Esophagus mucosa (tissue), 1 donor: ENCODE measurements at regions not wholly inside any gene's neighbourhood (a gene's known extent, or its start where the extent isn't known, plus 50 kb on each side); places are given as distances from the start of the nearest gene placed in this dataset.
A peak's percentile ranks its signal among the peaks of the same experiment; 100 is the strongest.
"Not testable (repeated sequence)": the region's sequence is repeated elsewhere in the genome, so short reads cannot be mapped to it uniquely, and the experiment has no call there.

ENCODE experiments used
- ATAC-seq: fragments of 200-7000 bp; cut with Tn5 transposase; one replicate; pipeline ENCODE4 v1.9.1; 2020
- donor health status: DM: yes; HTN: yes; CAD: no.

DNA sequence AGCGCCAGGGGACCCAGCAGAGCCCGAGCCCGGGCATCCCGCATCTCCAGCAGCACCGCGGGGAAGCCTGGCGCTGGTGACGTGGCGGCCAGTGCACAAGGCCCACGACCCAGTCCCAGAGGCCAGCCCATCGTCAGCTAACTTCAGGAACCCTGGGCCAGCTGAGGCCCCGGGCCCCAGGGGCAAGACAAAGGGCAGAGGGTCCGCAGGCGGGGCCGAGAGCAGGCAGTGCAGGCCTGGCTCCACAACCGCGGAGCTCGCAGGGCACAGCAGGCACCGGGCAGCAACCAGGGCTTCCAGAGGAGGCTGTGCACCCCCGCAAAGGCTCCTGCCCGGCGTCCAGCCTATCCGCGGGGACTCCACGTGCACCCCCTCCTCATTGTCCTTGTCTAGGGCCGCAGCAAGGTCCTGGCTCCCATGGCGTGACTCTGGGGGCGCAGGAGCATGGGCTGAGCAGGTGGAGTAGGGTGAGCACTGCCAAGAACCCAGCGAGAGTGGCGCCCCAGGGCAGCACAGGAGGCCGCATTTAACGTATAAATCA is 352.5 kb downstream of the KCNJ18 start:
- ATAC-seq, result not testable (repeated sequence)

DNA sequence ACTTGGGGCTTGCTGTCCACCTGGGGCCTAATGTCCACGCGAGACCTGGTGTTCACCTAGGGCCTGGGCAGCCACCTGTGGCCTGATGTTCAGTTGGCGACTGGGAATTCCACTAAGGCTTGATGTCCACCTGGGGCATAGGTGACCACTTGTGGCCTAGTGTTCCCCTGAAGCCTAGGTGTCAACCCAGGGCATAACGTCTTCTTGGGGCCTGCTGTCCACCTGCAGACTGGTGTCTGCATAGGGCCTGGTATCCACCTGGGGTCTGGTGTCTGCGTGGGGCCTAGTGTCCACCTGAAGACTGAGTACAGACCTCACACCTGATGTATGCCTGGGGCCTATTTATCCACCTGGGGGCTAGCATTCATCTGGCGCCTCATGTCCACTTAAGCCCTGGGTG is 355.2 kb downstream of the KCNJ18 start:
- not testable (repeated sequence) for ATAC-seq

DNA sequence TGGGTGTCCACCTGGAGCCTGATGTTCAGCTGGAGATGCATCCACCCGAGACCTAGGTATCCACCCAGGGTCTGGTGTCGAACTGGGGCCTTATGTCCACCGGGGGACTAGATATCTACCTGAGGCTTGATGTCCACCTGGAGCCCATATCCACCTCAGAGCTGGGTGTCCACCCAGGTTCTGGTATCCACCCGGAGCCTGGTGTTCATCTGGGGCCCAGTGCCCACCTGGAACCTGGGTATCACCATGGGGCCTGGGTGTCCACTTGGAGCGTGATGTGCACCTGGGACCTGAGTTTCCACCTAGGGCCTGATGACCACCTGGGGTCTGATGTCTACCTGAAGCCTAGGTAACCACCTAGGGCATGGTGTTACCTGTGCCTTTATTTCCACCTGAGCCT is 355.9 kb downstream of the KCNJ18 start:
- not testable (repeated sequence) for ATAC-seq

DNA sequence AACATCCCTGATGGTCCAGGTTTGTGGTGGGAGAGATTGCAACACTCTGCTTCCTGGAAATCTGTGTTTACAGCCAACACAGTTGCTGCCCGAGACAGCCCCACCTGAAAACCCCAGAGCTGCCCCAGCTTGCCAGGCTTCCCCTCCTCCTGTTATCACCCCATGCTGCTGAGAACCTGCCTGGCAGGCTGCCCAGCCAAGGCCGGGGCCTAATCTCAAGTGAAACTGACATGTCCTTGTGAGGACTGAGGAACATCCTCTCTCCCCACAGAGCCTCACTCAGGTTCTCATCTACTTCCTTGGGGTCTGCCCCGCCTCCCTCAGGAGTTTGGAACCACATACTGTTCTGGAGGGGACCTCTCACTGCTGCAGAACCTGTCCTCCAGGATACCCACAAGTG is 358.4 kb downstream of the KCNJ18 start:
- ATAC-seq, result not testable (repeated sequence)

DNA sequence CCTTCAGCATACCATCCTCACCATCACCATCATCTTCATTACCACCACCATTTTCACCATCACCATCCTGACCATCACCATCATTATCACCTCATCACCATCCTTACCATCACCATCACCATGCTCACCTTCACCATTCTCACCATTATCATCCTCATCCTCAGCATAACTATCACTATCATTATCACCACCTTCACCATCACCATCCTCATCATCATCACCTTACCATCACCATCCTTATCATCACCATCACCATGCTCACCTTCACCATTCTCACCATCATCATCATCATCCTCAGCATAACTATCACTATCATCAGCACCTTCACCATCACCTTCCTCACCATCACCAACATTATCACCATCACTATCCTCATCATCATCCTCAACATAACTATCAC is 360.4 kb downstream of the KCNJ18 start:
- ATAC-seq, result not testable (repeated sequence)

DNA sequence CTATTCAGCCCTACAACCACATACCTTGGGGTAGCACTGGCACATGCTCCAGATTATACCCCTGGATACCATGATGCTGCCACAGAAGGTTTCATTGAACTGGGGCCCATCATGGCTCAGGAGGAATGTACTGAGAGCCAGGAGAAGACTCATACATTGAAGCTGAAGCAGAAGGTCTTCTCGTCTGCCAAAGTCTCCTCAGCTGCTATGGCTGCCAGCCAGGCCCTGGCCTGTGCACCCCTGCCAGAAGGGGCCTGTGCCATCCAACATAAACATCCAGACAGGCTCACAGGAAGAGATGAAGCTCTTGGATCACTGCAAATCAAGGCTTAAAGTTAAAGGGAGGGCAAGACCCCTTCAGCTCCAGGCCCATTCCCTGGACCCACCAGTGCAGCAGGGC is 364.2 kb downstream of the KCNJ18 start:
- ATAC-seq, result not testable (repeated sequence)

DNA sequence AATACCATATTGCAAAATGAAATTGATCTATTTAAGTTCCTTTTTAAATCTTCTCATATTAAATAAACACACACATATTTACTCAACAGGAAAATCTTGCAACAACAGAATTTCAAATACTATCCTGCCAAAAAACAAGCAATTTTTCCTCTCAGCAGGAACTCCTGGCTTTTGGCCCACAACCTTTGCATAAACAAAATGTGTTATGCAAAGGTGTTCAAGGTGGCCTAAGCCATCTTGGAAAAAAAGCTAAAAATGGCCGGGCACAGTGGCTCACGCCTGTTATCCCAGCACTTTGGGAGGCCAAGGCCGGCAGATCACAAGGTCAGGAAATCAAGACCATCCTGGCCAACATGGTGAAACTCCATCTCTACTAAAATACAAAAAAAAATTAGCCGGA is 383.6 kb downstream of the KCNJ18 start:
- ATAC-seq, result not testable (repeated sequence)

DNA sequence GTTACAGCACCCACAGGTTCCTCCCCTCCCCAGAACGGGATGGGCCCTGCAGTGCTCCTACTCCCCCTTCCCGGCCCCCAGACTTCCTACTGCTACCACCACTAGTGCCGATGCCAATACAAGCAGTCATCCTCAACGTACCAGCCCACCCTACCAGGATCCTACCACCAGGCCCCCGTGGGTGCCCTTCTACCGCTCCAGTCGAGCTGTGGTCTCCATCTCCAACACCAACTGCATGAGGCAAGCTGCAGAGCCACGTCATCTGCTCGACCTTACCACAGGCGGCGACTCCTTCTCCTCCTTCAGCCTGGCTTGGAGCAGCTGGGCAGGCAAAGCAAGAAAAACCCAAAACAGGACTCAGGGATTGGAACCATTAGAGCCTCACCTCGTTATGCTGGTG is 396.3 kb downstream of the KCNJ18 start:
- ATAC-seq, result not testable (repeated sequence)

DNA sequence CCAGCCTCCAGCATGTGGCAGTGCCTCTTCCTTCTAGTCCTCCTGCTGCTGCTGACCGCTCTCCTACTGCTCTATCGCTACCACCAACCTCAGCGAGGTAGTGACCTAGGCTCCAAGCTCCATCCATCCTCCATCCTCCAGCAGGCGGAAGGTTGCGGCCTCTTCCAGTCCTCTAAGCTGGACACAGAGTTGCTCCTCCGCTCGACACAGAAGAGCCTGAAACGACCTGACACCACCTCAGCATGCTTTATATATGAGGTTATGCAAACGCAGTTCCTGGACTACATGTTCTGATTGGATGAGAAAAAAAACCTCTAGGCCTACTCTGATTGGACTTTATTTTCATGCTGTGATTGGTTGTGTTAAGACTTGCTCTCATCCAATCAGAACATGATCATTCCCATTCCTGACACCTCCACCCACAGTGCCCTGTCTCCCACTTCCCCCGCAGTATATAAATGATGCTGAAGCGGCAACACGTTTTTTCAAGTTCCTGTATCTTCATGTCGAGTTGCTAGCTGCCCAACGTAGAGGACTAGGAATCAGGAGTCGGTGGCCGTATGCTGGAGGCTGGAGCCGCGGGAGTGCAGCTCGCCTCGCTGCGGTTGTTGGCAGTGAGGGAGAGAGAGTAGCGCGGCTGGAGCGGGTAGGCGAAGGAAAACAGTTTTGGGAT is 398.1 kb downstream of the KCNJ18 start:
- no peak for ATAC-seq

DNA sequence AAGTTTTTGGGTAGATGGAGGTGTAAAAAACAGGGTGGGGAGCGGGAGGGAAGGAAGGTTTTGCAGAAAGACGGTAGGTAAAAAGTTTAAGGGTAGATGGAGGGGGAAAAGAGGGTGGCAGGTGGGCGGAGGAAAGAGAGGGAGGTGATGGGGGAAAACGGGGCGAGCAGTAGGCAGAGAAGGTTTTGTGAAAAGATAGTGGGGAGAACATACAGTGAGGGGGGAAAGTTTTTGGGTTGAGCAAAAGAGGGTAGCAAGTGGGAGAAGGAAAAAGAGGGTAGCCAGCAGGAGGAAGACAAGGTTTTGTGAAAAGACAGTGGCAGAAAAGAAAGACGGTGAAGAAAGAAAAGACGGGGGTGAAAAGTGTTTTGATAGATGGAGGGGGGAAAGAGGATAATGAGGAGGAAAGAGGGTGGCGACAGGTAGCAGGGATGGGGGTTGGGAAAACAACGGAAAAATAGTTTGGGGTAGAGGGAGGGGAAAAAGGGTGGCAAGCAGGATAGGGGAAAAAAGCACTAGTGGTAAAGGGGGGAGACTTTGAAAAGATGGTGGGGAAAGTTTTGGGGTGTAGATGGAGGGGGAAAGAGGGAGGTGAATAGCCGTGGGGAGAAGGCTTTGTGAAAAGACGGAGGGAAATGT is 398.8 kb downstream of the KCNJ18 start:
- not testable (repeated sequence) for ATAC-seq

DNA sequence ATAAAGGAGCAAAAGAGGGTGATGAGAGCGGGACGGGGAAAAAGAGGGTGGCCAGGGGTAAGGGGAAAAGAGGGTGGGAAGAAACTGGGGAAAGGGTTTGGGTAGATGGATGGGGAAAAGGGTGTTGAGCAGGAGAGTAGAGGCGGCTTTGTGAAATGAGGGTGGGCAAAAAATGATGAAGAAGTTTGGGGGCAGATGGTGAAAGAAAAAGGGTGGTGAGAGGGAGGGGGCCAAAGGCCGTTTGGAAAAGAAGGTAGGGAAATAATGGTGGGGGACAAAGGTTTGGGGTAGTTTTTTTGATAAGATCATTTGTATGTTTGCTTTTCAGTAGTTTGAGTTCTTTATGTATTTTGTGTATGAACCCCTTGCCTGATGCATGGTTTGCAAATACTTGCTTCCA is 399.5 kb downstream of the KCNJ18 start:
- not testable (repeated sequence) for ATAC-seq

DNA sequence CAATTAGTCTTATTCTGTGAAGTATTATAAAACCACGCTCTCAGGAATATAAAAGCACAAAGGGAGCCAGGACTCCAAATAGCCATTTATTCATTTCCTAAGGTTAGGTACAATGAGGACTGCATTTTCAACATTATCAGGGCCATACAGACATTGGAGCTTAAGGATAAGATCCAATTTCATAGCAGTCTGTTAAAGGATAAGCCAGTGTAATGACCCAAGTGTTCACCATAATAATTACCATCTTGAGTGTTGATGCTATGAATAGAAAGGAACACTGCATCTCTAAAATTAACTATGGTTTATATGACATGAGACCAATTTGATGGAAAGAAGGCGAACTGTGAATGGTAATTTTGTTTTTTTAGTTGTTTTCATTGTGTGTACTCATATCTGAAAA is 403.1 kb downstream of the KCNJ18 start:
- not testable (repeated sequence) for ATAC-seq

DNA sequence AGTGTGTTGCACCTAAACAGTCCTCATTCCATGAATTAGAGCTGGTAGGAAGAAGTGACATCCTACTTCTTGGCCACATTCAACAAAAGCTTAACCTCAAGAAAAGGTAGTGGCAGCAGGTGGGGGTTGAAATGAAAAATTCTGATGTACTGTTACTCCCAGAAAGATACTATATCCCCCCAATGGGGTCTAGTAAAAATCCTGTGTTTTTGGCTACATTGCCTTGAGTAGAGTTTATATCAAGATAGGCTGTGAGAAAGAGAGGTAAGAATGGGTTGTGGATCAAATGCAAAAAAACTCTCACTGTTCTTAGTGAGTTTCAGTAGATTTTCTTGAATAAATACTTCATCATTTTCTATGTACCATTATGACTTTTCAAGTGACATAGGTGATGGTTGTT is 407.3 kb downstream of the KCNJ18 start:
- ATAC-seq, result not testable (repeated sequence)

DNA sequence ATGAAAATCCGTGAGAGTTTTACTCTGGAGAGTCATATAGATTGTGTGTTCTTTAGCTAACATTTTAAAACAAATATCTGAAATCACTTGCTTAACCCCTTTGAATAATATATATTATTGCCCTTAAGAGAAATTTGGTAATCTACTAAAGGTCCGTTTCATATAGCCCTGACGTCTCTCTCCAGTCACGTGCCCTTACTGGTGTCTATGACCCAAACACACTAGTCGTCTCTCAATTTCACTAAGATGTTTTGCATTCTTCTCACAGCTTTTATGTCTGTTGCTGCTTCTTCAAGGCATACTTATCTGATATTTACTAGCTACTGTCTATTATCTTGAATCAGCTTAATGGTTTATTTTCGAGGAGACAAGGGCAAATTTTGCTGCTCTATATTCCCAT is 409.9 kb downstream of the KCNJ18 start:
- no peak for ATAC-seq

DNA sequence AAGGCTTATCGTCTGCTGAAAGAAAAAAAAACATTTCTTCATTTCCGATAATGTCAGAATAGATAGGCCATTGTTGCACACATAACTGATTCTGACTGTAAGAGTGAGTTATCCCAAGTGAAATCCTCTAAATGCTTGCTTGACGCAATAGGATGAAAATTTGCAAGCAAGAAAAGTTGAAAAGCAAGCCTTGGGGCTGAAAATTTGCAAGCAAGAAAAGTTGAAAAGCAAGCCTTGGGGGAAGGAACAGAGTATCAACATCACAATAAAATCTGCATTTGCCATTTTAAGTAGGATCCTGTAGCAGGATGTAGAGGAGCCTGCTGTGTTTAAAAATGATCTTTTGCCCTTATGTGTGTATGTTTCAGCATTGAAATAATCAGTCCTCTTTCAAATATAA is 424.4 kb downstream of the KCNJ18 start:
- ATAC-seq, result not testable (repeated sequence)

DNA sequence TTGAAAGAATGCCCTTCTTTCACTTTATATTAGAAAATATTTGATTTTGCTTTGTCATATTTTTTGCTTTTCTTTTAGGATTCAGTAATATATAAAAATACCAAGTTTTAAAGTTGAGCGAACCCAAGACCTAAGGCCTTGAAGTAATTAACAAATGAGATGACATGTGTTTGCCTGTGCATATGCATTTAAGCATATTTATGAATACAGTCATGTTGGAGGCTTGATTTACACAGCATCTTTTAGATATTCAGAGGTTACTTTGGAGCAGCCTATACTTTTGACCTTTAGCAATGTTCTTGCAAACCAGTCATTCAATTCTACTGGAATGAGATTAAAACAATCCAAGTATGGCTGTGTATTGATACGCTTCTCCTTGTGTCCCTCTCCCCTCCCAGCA is 425.1 kb downstream of the KCNJ18 start:
- not testable (repeated sequence) for ATAC-seq

DNA sequence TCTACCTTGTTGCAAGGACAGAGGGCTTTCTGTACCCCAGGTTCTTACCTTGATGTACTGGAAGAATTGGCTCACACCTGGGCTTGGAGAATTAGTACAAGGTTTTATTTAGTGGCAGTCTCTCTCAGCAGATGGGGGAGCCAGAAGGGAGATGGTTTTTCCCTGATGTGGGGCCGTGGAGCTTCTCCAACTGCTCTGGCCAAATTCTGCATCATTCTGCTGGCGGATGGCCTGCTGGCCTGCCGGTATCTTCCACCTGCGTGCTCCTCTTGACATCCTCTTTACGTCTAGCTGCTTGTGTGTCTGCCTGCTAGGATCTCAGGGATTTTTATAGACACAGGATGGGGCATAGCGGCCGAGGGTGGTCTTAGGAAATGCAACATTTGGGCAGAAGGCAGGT is 426.7 kb downstream of the KCNJ18 start:
- ATAC-seq, result not testable (repeated sequence)

DNA sequence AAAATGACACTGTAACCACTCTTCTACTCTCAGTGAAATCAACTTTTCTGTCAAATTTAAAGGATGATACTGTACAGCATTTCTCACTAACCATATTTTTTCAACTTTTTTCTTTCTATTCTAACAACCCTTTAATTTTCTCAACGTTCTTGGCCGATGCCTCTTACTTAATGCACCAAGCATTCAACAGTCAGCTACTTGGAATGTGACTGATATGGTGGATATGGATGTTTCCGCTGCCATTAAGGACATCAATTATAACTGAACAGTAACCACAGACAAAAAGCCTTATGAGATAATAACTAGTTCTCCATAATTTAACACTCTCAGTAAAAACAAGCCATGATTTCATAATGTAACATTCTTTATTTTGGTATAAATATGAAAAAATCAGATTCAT is 427.4 kb downstream of the KCNJ18 start:
- ATAC-seq, result not testable (repeated sequence)

DNA sequence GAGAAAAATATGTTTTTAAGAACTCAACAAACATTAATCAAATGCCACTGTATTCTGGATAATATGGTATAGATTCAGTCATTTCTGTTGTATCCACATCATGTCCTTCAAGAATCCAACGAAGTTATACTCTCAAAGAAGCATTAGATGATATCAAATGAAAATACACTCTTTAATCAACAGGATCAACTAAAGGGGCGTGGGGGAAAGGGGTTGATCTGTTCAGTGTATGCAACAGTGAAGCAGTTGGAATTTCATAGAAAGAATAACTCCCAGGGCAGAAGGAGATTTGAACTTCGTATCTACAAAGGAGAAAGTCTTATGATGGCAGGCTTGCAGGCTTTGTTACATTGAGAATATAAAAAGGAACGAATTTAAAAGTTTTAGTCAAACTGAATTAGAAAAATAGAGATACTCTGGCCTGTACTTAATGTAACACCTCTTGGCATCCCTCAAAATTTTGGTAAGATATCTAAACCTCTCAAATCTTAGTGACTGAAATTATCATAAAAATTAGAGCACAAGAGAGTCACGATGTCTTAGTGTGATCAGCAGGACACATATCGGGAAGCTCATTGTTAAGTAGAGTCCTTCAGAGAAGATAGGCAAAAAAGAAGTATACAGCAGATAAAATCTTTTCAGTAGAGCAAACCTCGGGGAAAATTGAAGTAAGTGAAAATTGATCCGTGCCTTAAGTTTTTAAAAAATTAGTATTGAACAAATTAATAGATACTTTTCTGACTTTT is 431.4 kb downstream of the KCNJ18 start:
- peak; percentile 39 for ATAC-seq

DNA sequence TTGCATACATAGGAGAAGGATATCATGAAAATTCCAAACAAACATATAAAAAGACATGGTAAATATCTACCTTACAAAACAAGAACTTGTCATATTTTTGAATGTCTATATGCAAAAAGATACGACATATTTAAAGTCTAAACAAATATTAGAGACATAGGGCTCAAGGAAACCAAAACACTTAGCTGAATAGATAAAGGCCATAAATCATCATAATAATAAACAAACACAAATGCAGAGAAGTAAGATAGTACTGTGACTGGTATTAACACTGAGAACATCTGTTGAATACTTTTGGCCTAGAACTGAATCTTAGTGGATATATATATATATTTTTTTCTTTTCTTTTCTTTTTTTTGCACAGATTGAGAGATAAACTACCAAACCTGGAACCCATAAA is 435.8 kb downstream of the KCNJ18 start:
- no peak for ATAC-seq

DNA sequence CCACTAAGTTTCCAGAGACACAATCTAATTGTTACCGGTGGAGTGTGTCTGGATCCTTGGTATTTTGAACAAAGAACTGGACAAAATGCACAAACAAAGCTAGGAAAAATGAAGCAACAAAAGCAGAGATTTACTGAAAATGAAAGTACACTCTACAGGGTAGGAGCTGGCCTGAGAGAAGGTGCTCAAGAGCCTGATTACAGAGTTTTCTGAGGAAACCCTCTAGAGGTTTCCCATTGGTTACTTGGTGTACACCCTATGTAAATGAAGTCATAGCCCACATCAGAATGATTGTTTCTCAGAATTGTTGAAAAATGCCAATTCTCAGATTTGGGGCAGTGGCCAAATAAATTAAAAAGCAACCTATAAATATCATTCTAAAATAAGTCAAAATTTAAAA is 436.4 kb downstream of the KCNJ18 start:
- no peak for ATAC-seq

DNA sequence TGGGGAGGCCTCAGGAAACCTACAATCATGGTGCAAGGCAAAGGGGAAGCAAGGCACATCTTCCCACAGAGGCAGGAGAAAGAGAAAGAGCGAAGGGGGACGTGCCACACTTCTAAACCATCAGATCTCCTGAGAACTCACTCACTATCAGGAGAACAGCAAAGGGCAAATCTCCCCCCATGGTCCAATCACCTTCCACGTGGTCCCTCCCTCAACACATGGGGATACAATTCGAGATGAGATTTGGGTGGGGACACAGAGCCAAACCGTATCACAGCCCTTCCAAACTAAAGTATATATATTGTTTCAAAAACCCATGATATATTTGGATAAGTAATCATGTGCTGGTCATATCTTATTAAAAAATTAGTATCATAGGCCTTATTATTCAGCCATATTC is 437.6 kb downstream of the KCNJ18 start:
- not testable (repeated sequence) for ATAC-seq

DNA sequence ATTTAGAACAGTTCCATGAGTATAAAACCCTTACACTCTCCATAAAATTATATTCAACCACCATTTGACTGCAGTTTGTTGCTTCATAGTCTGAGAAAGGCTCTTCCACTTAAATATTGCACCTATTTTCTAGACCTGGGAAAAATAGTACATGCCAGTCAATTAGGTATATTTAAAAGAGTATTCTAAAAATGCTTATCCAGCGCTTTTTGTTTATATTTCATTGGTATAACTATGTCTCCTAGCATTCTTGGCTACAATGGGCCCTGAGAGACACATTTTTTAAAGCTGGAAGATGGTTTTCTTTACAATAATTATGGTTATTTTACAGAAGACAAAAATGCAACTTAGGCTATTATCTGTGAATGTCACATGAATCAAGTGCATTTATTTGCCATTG is 439.4 kb downstream of the KCNJ18 start:
- no peak for ATAC-seq
